GM12892 (cell line): ENCODE measurements at regions not wholly inside any gene's neighbourhood (a gene's known extent, or its start where the extent isn't known, plus 50 kb on each side); places are given as distances from the start of the nearest gene placed in this dataset.

ENCODE experiments used
- POLR2A ChIP-seq: IDR thresholded peaks from 2 replicates; pipeline ENCODE4 v1.6.1; 2011; ENCODE audit warnings: low read depth, low read length, control low read depth
- POLR2AphosphoS5 ChIP-seq: IDR thresholded peaks from 2 replicates; pipeline ENCODE4 v1.6.1; 2011; ENCODE audit warnings: low read depth, low read length, control low read depth
- TAF1 ChIP-seq: IDR thresholded peaks from 2 replicates; pipeline ENCODE4 v1.6.1; 2011; ENCODE audit warnings: low read depth, mild to moderate bottlenecking, control low read depth, low read length, borderline replicate concordance

DNA sequence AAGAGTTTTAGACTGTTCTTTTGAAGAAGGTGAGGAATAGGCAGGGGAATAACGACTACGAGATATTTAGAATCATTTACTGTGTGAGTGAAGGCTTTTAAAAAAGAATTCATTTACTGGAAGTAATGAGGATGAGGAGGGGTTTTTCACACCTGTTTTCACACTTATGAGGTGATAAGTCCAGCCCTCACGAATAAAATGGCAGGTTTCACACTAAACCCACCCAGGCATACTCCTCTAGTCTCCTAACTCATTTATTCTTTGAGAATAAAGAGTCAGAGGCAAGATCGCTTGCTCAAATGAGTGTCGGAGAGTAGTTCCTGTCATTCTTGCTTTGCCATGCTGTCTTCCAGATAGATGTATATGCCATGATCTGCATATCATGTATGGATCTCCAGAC lies 79.0 kb upstream of the ZEB2 start:
- TF ChIP-seq POLR2AphosphoS5, result no peak
- TF ChIP-seq POLR2A, result no peak
- no peak for TF ChIP-seq TAF1
